Mesendoderm (in vitro differentiated cells): ENCODE measurements at regions not wholly inside any gene's neighbourhood (a gene's known extent, or its start where the extent isn't known, plus 50 kb on each side); places are given as distances from the start of the nearest gene placed in this dataset.

Experiments used
- DNase-seq: peaks from one replicate; pipeline ENCODE4 v3.0.0; 2013
- H2AK5ac ChIP-seq: 2 replicates; pipeline ENCODE4 v1.6.1; 2013; ENCODE audit warnings: low read length, inconsistent platforms
- H2BK120ac ChIP-seq: 2 replicates; pipeline ENCODE4 v1.6.1; 2013; ENCODE audit warnings: low read depth, mild to moderate bottlenecking, low read length, moderate library complexity, mixed read lengths
- H2BK15ac ChIP-seq: replicated peaks from 2 replicates; pipeline ENCODE4 v1.6.1; 2013; ENCODE audit warnings: low read depth, mild to moderate bottlenecking, moderate library complexity
- H2BK5ac ChIP-seq: 2 replicates; pipeline ENCODE4 v1.6.1; 2013; ENCODE audit warnings: low read length, inconsistent platforms
- H3K18ac ChIP-seq: 2 replicates; pipeline ENCODE4 v1.6.1; 2013; ENCODE audit warnings: mild to moderate bottlenecking, low read length, mixed read lengths
- H3K23ac ChIP-seq: one replicate; pipeline ENCODE4 v1.6.1; 2013; ENCODE audit warnings: low read length
- H3K27ac ChIP-seq: 2 replicates; pipeline ENCODE4 v1.5.1; 2013; ENCODE audit warnings: low read depth, mild to moderate bottlenecking, inconsistent platforms, low read length, moderate library complexity
- H3K27me3 ChIP-seq: 2 replicates; pipeline ENCODE4 v1.6.1; 2013; ENCODE audit warnings: low read length, control low read depth, mild to moderate bottlenecking, inconsistent platforms; ENCODE audit not compliant: insufficient read depth, poor library complexity
- H3K36me3 ChIP-seq: 2 replicates; pipeline ENCODE4 v1.6.1; 2013; ENCODE audit warnings: low read length, inconsistent platforms; ENCODE audit not compliant: control insufficient read depth, insufficient read depth
- H3K4ac ChIP-seq: one replicate; pipeline ENCODE4 v1.6.1; 2013; ENCODE audit warnings: low read depth, mild to moderate bottlenecking, low read length, moderate library complexity
- H3K4me1 ChIP-seq: 2 replicates; pipeline ENCODE4 v1.6.1; 2013; ENCODE audit warnings: low read depth, low read length, inconsistent platforms; ENCODE audit not compliant: control insufficient read depth
- H3K4me2 ChIP-seq: 2 replicates; pipeline ENCODE4 v1.6.1; 2013; ENCODE audit warnings: low read length
- H3K4me3 ChIP-seq: 2 replicates; pipeline ENCODE4 v1.5.1; 2013; ENCODE audit warnings: mild to moderate bottlenecking, low read length
- H3K56ac ChIP-seq: one replicate; pipeline ENCODE4 v1.6.1; 2013; ENCODE audit warnings: low read length
- H3K79me1 ChIP-seq: 2 replicates; pipeline ENCODE4 v1.6.1; 2013; ENCODE audit warnings: low read length, inconsistent platforms
- H3K79me2 ChIP-seq: 2 replicates; pipeline ENCODE4 v1.6.1; 2013; ENCODE audit warnings: mild to moderate bottlenecking, low read length; ENCODE audit not compliant: control insufficient read depth, insufficient read depth
- H3K9ac ChIP-seq: 2 replicates; pipeline ENCODE4 v1.6.1; 2013; ENCODE audit warnings: low read length, inconsistent platforms
- H4K5ac ChIP-seq: one replicate; pipeline ENCODE4 v1.6.1; 2013; ENCODE audit warnings: low read length
- H4K8ac ChIP-seq: one replicate; pipeline ENCODE4 v1.6.1; 2013; ENCODE audit warnings: low read depth, mild to moderate bottlenecking, control low read depth, low read length, moderate library complexity
- WGBS: extraction: QIAGEN DNeasy Blood & Tissue Kit; methylation state at CpG from one replicate; pipeline ENCODE4 v1.1.7; 2013; ENCODE audit warnings: low lambda C conversion rate, missing lambda C conversion rate; ENCODE audit not compliant: insufficient coverage; ENCODE audit errors: extremely low coverage; 5-methylcytosine and 5-hydroxymethylcytosine counted together

DNA sequence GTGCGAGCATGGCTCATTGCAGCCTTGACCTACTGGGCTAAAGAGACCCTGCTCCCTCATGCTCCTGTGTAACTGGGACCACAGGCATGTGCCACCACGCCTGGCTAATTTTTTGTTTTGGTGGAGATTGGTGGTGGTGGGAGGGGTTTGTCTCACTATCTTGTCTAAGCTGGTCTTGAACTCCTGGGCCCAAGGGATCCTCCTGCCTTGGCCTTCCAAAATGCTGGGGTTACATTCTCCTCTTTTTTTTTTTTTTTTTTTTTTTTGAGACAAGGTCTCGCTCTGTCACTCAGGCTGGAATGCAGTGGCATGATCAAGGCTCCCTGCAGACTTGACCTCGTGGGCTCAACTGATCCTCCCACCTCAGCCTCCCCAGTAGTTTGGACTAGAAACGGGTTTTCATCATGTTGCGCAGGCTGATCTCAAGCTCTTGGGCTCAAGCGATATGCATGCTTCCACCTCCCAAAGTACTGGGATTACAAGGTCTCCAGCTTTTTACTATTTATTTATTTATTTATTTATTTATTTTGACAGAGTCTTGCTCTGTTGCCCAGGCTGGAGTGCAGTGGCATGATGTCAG lies 238.3 kb downstream of the MYCN start:
- Histone ChIP-seq H2AK5ac (no peak overlapping the region), H3K27me3 (no peaks in the 10 kb centered on the region), H3K4me3 (no peak overlapping the region), H4K5ac (no peak overlapping the region), H3K18ac (no peak overlapping the region), H3K36me3 (no peaks in the 10 kb centered on the region), H3K4me1 (peaks cover 2% of the 10 kb centered on the region), H2BK15ac (no peak overlapping the region), H2BK120ac (no peak overlapping the region), H3K79me1 (no peaks in the 10 kb centered on the region), H2BK5ac (no peak overlapping the region), H3K9ac (no peak overlapping the region), H3K23ac (no peak overlapping the region), H3K27ac (no peak overlapping the region), H3K4ac (no peak overlapping the region), H4K8ac (no peak overlapping the region), H3K4me2 (no peak overlapping the region), H3K79me2 (no peaks in the 10 kb centered on the region), H3K56ac (no peak overlapping the region)
- DNase-seq = no peak
- WGBS = no CpG with 5 or more reads among the region's 7 CpGs

DNA sequence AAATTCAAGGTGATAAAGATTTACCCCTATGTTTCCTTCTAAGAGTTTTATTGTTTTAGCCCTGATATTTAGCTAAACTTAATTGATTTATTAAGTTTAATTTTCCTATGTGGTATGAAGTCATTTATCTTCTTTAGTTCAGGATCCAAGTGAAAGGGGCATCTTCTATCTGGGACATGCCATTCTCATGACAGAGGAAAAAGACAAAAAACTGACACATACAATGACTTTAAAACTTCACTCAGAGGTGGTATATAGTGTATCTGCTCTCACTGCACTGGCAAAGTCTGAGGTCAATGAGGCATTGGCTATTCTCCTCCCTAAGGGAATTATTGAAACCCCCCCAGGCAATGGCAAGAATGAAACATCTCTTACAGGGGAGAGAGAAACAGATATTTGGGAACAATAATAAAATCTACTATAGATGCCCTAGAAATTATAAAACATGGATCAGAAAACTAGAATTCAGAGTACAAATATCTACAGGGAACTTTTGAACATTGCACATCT lies 237.4 kb downstream of the MYCN start:
- H2BK5ac ChIP-seq = no peak overlapping the region
- no peak overlapping the region for H3K4me3 ChIP-seq
- H4K8ac ChIP-seq = no peak overlapping the region
- H3K4me1 ChIP-seq = peaks cover 2% of the 10 kb centered on the region
- no peak overlapping the region for H3K56ac ChIP-seq
- no peak overlapping the region for H2AK5ac ChIP-seq
- H3K79me2 ChIP-seq = no peaks in the 10 kb centered on the region
- H3K36me3 ChIP-seq = no peaks in the 10 kb centered on the region
- no peak overlapping the region for H3K9ac ChIP-seq
- H3K18ac ChIP-seq = no peak overlapping the region
- H3K4ac ChIP-seq = no peak overlapping the region
- no peak overlapping the region for H2BK15ac ChIP-seq
- H3K79me1 ChIP-seq = no peaks in the 10 kb centered on the region
- no peaks in the 10 kb centered on the region for H3K27me3 ChIP-seq
- no peak overlapping the region for H4K5ac ChIP-seq
- no peak overlapping the region for H3K27ac ChIP-seq
- H2BK120ac ChIP-seq = no peak overlapping the region
- H3K4me2 ChIP-seq = no peak overlapping the region
- DNase-seq = no peak
- no peak overlapping the region for H3K23ac ChIP-seq

DNA sequence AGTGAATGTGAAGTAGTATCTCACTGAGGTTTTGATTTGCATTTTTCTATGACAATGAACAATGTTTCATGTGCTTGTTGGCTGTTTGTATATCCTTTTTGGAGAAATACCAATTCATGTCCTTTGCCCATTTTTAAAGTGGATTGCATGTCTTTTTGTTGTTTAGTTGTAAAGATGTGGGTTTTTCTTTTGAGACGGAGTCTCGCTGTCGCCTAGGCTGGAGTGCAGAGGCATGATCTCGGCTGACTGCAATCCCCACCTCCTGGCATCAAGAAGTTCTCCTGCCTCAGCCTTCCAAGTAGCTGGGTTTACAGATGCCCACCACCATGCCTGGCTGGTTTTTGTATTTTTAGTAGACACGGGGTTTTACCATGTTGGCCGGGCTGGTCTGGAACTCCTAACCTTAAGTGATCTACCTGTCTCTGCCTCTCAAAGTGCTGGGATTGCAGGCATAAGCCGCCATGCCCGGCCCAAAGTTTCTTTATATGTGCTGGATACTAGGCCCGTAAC lies 236.7 kb downstream of the MYCN start:
- Histone ChIP-seq H3K4me3 (no peak overlapping the region), H4K5ac (no peak overlapping the region), H3K56ac (no peak overlapping the region), H3K18ac (no peak overlapping the region), H3K27me3 (no peaks in the 10 kb centered on the region), H3K79me1 (no peaks in the 10 kb centered on the region), H2BK120ac (no peak overlapping the region), H3K9ac (no peak overlapping the region), H2BK15ac (no peak overlapping the region), H3K36me3 (no peaks in the 10 kb centered on the region), H3K4me2 (no peak overlapping the region), H3K4me1 (peaks cover 2% of the 10 kb centered on the region), H2AK5ac (no peak overlapping the region), H3K4ac (no peak overlapping the region), H4K8ac (no peak overlapping the region), H3K79me2 (no peaks in the 10 kb centered on the region), H3K23ac (no peak overlapping the region), H3K27ac (no peak overlapping the region), H2BK5ac (no peak overlapping the region)
- no peak for DNase-seq
- no CpG with 5 or more reads among the region's 9 CpGs for WGBS

DNA sequence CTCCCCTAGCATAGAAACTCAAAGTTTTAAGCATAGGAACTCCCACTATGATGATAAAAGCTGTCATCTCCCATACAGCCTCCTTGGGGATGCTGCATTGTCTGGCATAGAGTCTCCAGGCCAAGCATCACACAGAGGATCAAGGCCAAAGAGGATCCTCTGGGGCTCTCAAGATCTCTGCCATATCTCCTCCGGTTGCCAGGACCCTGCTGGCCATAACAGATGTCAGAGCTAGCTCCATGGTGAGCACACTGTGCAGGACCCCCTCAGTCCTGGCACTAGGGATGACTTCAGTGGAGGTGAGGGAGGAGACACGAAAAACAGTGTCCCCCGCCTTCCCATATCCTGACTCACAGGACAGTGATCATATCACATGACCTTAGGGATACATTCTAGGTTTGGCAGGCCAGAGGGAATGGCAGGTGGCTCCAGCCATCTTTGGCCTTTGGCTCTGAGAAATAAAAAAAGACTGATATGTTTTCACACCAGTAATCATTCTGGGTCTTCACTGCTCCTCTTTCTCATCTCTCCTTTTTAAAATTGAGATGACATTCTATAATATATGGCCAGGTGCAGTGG lies 235.0 kb downstream of the MYCN start:
- Histone ChIP-seq H3K27ac (no peak overlapping the region), H3K27me3 (no peaks in the 10 kb centered on the region), H3K18ac (no peak overlapping the region), H3K23ac (no peak overlapping the region), H3K4ac (no peak overlapping the region), H2BK15ac (no peak overlapping the region), H3K4me2 (no peak overlapping the region), H3K4me1 (no peaks in the 10 kb centered on the region), H3K56ac (no peak overlapping the region), H2BK5ac (no peak overlapping the region), H2AK5ac (no peak overlapping the region), H3K79me2 (no peaks in the 10 kb centered on the region), H4K8ac (no peak overlapping the region), H4K5ac (no peak overlapping the region), H3K4me3 (no peak overlapping the region), H3K9ac (no peak overlapping the region), H2BK120ac (no peak overlapping the region), H3K36me3 (no peaks in the 10 kb centered on the region), H3K79me1 (no peaks in the 10 kb centered on the region)
- no peak for DNase-seq
- no CpG with 5 or more reads among the region's 3 CpGs for WGBS

DNA sequence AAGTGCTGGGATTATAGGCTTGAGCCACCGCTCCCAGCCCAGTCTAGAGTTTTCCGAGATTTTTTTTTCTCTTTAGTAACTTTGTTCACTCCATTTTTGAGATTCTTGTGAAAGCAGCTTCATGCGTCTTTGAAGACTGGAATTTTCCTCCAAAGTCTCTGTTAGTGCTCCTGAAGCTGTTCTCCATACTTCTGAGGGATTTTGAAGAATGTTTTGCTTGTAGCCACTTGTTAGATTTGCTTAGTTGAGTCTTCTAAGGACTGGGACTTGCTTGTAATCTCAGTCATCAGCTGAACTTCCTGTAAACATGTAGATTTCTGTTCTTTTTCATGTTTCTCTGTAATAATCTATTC lies 234.3 kb downstream of the MYCN start:
- Histone ChIP-seq H3K4ac (no peak overlapping the region), H3K56ac (no peak overlapping the region), H3K4me1 (no peaks in the 10 kb centered on the region), H3K23ac (no peak overlapping the region), H2BK5ac (no peak overlapping the region), H2AK5ac (no peak overlapping the region), H3K79me2 (no peaks in the 10 kb centered on the region), H2BK15ac (no peak overlapping the region), H3K27ac (no peak overlapping the region), H3K79me1 (no peaks in the 10 kb centered on the region), H3K4me3 (no peak overlapping the region), H4K8ac (no peak overlapping the region), H3K27me3 (no peaks in the 10 kb centered on the region), H3K9ac (no peak overlapping the region), H4K5ac (no peak overlapping the region), H3K18ac (no peak overlapping the region), H2BK120ac (no peak overlapping the region), H3K36me3 (no peaks in the 10 kb centered on the region), H3K4me2 (no peak overlapping the region)
- no peak for DNase-seq
- no CpG with 5 or more reads among the region's 3 CpGs for WGBS
